Ureter (tissue), 1 donor: ENCODE measurements at regions not wholly inside any gene's neighbourhood (a gene's known extent, or its start where the extent isn't known, plus 50 kb on each side); places are given as distances from the start of the nearest gene placed in this dataset.

Source experiments
- DNase-seq: peaks from one replicate; pipeline ENCODE4 v3.0.0-alpha.2; 2020; ENCODE audit warnings: low spot score
- donor health status: DM: yes; HTN: yes; CAD: no.

DNA sequence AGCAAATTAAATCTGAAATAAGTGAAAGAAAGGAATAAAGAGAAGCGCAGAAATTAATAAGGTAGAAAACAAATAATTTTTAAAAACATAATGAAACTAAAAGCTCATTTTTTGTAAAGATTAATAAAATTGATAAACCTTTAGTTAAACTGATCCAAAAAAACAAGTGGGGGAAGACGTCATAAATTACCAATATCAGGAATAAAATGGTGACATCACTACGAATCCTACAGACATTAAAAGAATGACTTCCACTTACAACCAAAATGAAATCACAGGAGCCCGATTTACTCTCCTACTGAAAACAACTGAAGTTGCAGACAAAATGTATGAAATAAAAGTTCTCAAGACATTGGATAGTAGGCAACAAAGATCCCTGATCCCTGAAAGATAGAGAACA, 68.1 kb upstream of the IFFO2 start:
- DNase-seq = no peak

DNA sequence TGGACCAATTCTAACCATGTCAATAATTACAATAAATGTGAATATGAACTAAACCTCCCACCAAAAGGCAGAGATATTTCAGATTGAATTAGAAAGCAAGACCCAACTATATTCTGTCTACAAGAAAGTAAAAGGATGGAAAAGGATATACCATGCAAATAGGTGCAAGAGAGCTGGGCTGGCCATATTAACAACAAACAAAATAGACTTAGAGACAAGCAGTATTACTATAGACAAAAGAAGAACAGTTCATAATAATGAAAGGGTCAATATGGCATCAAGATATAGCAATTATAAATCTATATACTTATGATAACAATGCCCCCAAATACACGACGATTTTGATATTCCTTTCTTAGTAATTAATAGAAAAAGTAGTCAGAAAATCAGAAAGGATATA, 67.3 kb upstream of the IFFO2 start:
- DNase-seq = no peak

GRCh38 chr1:19021845-19022244, 65.4 kb upstream of the IFFO2 start:
- DNase-seq = no peak

GRCh38 chr1:19019288-19019687, 62.8 kb upstream of the IFFO2 start:
- DNase-seq = peak; percentile 2

DNA sequence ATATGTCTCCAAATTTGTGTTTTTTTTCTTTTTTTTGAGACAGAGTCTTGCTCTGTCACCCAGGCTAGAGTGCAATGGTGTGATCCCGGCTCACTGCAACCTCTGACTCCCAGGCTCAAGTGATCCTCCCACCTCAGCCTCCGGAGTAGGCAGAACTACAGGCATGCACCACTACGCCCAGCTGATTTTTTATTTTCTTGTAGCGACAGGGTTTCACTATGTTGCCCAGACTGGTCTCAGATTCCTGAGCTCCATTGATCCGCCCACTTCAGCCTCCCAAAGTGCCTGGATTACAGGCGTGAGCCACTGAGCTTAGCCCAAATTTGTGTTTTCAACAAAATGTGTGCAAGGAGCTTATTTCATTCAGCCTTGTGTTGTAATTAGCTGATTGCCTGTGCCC, 59.0 kb upstream of the IFFO2 start:
- no peak for DNase-seq

DNA sequence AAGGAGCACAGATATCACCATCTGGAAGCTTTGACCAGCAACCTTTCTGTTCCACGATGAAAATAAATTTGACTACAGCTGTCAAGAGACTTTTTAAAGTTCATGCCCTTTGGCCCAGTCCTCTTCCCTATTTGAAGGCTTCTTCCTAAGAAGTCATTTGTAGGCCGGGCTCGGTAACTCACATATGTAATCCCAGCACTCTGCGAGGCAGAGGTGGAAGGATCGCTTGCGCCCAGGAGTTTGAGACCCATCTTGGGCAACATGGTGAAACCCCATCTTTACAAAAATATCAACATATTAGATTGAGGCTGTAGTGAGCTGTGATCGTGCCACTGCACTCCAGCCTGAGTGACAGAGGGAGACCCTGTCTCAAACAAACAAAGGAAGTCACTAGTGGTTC, 58.3 kb upstream of the IFFO2 start:
- no peak for DNase-seq

DNA sequence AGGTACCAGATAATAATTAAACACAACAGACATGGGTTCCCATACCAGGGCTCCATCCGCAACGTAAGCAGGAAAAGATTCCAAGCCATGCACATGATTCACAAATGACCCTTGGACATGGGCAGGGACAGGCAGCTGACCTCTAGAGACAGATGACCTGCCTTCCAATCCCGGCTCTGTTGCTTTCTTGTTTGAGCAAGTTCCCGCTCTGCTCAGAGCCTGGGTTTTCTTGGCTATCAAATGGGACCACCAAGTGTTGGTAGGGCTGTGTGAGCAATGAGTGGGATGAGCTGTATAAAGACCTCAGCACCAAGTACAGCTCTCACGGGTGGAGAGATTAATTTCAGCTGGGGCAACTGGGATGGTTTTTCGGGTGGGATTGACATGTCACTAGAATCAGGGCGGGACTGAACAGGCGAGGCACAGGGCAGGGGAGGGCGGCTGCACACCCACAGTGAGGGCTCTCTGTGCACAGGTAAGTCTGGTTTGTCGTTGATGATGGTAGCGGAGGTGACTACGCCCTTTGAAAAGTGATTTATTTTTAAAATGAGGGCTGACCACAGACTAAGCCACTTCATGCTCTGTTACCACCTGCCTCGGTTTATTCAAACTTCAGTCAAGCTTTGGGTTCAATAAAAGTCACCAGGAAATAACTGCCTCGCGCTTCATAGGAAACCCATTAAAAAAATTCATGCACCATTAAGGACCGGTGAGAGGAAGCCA, 57.5 kb upstream of the IFFO2 start:
- no peak for DNase-seq

GRCh38 chr1:19011845-19012231, 55.4 kb upstream of the IFFO2 start:
- no peak for DNase-seq

DNA sequence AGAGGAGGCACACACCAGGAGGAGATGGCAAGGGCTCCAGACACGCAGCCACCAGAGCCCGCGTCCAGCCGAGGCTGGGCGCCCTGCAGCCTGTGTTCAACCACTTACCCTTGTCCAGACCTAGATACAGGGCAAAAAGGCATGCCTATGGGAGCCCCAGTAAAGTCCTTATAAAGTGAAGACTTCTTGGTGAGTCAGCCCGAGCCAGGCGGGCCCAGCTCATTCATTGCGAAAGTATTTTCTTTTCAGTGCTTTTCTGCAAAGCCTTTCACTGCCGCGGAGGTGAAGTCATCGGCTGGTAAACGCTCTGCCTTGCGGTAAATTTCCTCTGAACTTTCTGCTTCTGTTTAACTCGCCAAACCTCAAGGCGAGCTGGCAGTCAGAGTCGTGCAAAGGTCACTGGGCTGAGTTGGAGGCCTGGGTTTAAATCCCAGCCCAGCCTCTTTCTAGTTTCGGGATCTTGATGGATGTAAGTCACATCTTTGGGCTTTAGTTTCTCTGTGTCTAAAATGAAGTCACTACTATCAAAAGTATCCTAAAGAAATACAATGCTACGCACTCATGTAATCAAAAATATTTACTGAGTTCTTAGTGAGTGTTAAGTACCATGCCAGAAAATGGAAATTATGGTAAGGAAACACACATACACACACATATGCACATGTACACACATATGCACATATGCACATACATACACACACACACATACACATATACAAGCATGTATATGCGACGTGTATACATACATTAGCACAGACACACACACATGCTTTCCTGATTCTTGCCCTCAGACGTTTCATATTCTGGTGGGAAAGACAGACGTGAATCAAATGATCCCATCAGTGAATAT, 54.7 kb upstream of the IFFO2 start:
- DNase-seq = peak; percentile 90

- no peak for DNase-seq
These were observed 54.0 kb upstream of the IFFO2 start for GRCh38 chr1:19010503-19010902.

DNA sequence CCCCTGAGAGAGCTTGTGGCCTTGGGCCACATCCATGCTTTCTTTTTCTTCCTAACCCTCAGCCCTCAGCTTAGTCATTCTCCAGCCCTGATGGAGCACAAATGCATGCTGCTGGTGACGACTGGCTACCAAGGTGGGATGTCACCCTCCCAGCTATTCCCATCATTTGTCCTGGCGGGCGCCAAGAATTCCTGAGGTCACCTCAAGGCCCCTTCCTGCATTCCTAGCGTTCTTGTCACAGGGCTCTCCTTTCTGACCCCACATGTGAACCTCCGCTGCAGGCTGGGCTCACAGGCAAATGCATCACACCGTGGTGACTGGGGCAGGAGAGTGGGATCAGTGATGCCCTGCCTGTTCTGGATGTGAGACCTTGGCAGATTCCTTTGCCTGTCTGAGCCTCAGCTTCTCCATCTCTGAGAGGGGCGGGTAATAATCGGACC, 53.4 kb upstream of the IFFO2 start:
- DNase-seq = no peak

DNA sequence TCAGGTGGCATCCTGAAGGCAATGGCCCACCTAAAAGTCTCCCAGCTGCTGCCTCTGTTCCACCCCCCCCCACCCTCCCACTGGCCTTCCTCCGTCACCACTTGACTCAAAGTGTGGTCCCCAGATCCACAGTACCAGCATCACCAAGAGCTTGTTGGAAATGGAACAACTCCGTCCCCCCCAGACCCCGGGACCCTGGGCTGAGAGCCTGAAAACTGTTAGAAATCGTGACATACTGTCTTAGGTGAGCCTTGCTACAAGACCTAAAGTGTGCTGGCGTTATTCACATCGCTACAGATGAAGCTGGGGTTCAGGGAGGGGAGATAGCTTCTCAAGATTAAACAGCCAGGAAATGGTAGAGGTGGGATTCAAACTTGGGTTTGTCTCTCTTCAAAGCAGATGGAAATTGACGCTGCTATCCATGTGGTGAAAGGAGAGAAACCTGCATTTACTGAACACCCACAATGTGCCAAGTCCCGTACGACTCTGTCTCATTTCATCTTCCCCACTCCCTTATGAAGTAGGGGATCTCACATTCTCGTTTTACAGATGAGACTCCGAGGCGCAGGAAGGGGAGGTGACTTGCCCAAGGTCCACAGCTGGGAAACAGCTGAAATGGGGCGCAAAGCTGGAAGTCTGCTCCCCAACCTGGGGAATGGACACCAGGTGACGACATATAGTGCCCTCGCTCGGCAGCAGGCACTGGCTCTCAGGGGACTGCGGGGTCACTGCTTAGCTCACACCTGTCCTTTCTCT, 52.8 kb upstream of the IFFO2 start:
- DNase-seq = no peak

DNA sequence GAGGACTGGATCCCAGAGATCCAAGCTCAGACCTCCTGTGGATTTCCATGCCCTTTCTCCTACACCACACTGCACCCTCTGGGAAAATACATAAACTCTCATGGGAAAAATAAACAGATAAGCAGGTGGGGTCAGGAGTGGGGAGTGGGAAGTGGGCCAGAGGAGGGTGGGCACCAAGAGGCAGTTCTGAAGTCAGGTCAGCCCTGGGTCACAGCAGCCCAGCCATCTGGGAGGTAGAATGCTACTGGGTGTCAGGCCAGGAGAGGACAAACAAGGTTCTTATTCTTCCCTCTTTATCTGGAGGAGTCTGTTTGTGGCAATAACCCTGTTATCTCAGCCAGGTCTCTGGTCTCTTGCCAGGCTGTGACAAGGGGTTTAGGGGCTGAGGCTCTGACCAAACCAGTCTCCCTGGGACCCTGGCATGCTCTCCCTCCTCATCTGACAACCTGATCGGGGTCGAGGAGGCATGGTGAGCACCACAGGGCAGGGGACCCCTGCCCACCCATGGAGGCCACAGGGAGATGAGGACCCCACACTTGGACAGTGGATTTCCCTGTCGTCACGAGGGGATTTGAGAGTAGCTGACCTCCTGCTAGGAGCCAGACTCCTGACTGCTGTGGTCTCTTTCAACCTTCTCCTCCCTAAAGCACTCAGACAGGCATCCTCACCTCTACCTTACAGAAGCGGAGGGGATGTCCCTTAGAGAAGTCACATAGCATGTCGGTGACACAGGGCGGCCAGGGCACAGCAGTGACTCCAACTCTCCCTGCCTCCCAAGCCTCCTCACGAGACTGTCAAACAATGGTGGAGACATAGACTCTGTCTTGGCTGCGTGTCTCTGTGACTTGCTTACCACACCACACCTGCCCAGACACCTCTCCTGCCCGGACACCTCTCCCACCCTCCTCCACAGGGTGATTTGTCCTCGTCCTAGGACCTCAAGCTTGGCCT, 51.3 kb upstream of the IFFO2 start:
- DNase-seq = no peak

DNA sequence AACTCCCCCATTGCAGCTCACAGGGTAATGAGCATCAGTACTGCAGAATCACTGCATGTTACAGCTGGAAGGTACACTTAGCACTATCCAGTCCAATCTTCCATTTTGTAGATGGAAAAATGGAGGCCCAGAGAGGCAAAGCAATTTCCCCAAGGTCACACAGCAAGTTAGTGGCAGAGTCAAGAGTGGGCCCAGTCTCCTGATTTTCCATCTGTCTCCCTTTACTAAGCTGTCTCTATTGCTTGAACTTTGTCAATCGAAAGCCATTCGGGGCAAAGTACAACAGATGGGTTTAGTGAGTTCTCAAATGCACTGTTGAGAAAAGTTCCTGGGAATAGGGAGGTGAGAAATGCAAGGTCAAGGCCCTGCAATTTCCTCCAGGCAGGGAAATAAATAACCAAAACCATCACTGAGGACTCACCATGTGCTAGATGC, 50.4 kb upstream of the IFFO2 start:
- no peak for DNase-seq
